ENCODE measurements at regions not wholly inside any gene's neighbourhood (a gene's known extent, or its start where the extent isn't known, plus 50 kb on each side); places are given as distances from the start of the nearest gene placed in this dataset.

GRCh38 chr2:43135583-43135982 lies 90.8 kb downstream of the ZFP36L2 start:
- no peaks in the 10 kb centered on the region for H3K36me3 ChIP-seq (ENCODE audit: control insufficient read depth in 1 of 2, insufficient read depth in 2 of 2, low read length in 2 of 2)
- ChIA-PET RAD21 (ENCODE audit: low non-redundant PET in 1 of 2, low total read pairs in 2 of 2, uncharacterized antibody in 2 of 2, unreplicated experiment in 2 of 2) (no interaction called here), CTCF (no interaction called here), POLR2A (no interaction called here)
- intact Hi-C loops (cut with micrococcal nuclease), result no loop called here
- no peaks in the 10 kb centered on the region for H3K9me3 ChIP-seq (ENCODE audit: control insufficient read depth in 1 of 2, insufficient read depth in 1 of 2, low read depth in 1 of 2, low read length in 2 of 2)
- no peaks in the 10 kb centered on the region for H3K27me3 ChIP-seq (ENCODE audit: insufficient read depth, low read length)
- H3K4me3 ChIP-seq (replicated peaks in 1 of 2; ENCODE audit: low read depth in 1 of 2, low read length in 2 of 2), result no peak overlapping the region
- TF ChIP-seq CTCF (IDR thresholded peaks at IDR 0.05 in 2 of 3, conservative IDR thresholded peaks at IDR 0.05 in 1 of 3; ENCODE audit: borderline replicate concordance in 1 of 3, insufficient read depth in 1 of 3, low read depth in 2 of 3, low read length in 2 of 3) (no peak), ATF3 (IDR thresholded peaks at IDR 0.05) (no peak), CEBPB (IDR thresholded peaks at IDR 0.05; ENCODE audit: low read depth) (no peak), JUND (IDR thresholded peaks at IDR 0.05) (no peak), ELF1 (IDR thresholded peaks at IDR 0.05; ENCODE audit: borderline replicate concordance, low read depth) (no peak), TCF7L2 (IDR thresholded peaks at IDR 0.05; ENCODE audit: borderline replicate concordance, extremely low read depth, insufficient read depth, insufficient read length) (no peak), EGR1 (IDR thresholded peaks at IDR 0.05; ENCODE audit: low read depth) (no peak), ZFX (IDR thresholded peaks at IDR 0.05) (no peak), FOSL1 (IDR thresholded peaks at IDR 0.05; ENCODE audit: low read depth) (no peak), ZBTB33 (IDR thresholded peaks at IDR 0.05; ENCODE audit: extremely low read depth, insufficient replicate concordance, low read length) (no peak)
- H3K79me2 ChIP-seq (ENCODE audit: insufficient read depth, low read length), result no peaks in the 10 kb centered on the region
- DNase-seq (ENCODE audit: low read depth, low spot score) (no peak), ATAC-seq (no peak)
- H3K27ac ChIP-seq (ENCODE audit: low read depth, low read length), result no peak overlapping the region
- no peak overlapping the region for H3K4me2 ChIP-seq (ENCODE audit: low read length)
- BruUV-seq (replicated peaks), result no TSS peak
- no peak overlapping the region for H3K9ac ChIP-seq (ENCODE audit: low read length)
- no peaks in the 10 kb centered on the region for H3K9me2 ChIP-seq (ENCODE audit: insufficient read depth)
- no peaks in the 10 kb centered on the region for H4K20me1 ChIP-seq (ENCODE audit: insufficient read depth)
- H3K4me1 ChIP-seq (ENCODE audit: control insufficient read depth in 1 of 2, insufficient read depth in 2 of 2, low read length in 2 of 2), result peaks cover 15 to 18% of the 10 kb centered on the region in 2 experiments
- no peak overlapping the region for H2AFZ ChIP-seq (ENCODE audit: low read depth, low read length, poor library complexity, severe bottlenecking)
